HCT116 (cell line): ENCODE measurements at regions not wholly inside any gene's neighbourhood (a gene's known extent, or its start where the extent isn't known, plus 50 kb on each side); places are given as distances from the start of the nearest gene placed in this dataset.

Experiments used
- ATAC-seq: fragments of 200-7000 bp; cut with Tn5 transposase; 2 replicates; pipeline ENCODE4 v1.9.1; 2020; ENCODE audit warnings: mild to moderate bottlenecking, moderate library complexity
- BruUV-seq: library from RNA; stranded (reverse); fragments of 400-500 nt; replicated peaks from 2 replicates; lab custom pipeline; 2021; lab: Mats Ljungman, UMichigan
- CTCF ChIA-PET: fragments of 300-600 bp; sonication (Branson Sonifier 250); formaldehyde crosslinking; loops from one replicate; lab custom pipeline; 2021; ENCODE audit warnings: antibody characterized with exemption; lab: Charles Lee
- POLR2A ChIA-PET: fragments of 300-600, 350-600 bp; sonication (Branson Sonifier 250); formaldehyde crosslinking; loops from one replicate; lab custom pipeline; 2021; ENCODE audit warnings: antibody characterized with exemption; lab: Charles Lee
- RAD21 ChIA-PET, 2 experiments: fragments of 300-600 bp; sonication (Branson Sonifier 250); formaldehyde crosslinking; loops; one replicate each; lab custom pipeline; 2023; ENCODE audit warnings: low total read pairs in 2 of 2; ENCODE audit not compliant: uncharacterized antibody in 2 of 2, unreplicated experiment in 2 of 2, low non-redundant PET in 1 of 2; lab: Charles Lee
- DNase-seq: peaks from one replicate; pipeline ENCODE4 v3.0.0-alpha.2; 2010; ENCODE audit warnings: low read depth, low spot score
- H2AFZ ChIP-seq: fragments of 200-600 bp; shearing (Covaris generic), sonication (generic); 2 replicates; pipeline ENCODE4 v1.6.1; 2017; ENCODE audit warnings: low read depth, mixed run types, mixed read lengths, antibody characterized with exemption, low read length; ENCODE audit not compliant: poor library complexity, severe bottlenecking
- H3K27ac ChIP-seq: 2 replicates; pipeline ENCODE4 v1.5.1; 2012; ENCODE audit warnings: low read depth, low read length
- H3K27me3 ChIP-seq: fragments of 200-600 bp; sonication (generic); 2 replicates; pipeline ENCODE4 v1.6.1; 2016; ENCODE audit warnings: mixed run types, low read length, mixed read lengths; ENCODE audit not compliant: insufficient read depth
- H3K36me3 ChIP-seq, 2 experiments: fragments of 200-500 bp in 1 of 2; fragments of 200-600 bp in 1 of 2; sonication (Bioruptor generic) in 1 of 2; sonication (generic) in 1 of 2; 2 replicates each; pipeline versions ENCODE4 v1.5.1 to v1.6.1; 2014 to 2016; ENCODE audit warnings: low read length in 2 of 2, inconsistent platforms in 1 of 2, mixed read lengths in 1 of 2, mixed run types in 1 of 2; ENCODE audit not compliant: insufficient read depth in 2 of 2, control insufficient read depth in 1 of 2
- H3K4me1 ChIP-seq, 2 experiments: fragments of 200-600 bp in 1 of 2; sonication (generic) in 1 of 2; 2 replicates each; pipeline versions ENCODE4 v1.5.1 to v1.6.1; 2012 to 2017; ENCODE audit warnings: low read length in 2 of 2, inconsistent platforms in 1 of 2, mild to moderate bottlenecking in 1 of 2, mixed read lengths in 1 of 2, mixed run types in 1 of 2, moderate library complexity in 1 of 2; ENCODE audit not compliant: insufficient read depth in 2 of 2, control insufficient read depth in 1 of 2
- H3K4me2 ChIP-seq: fragments of 200-600 bp; sonication (generic); 2 replicates; pipeline ENCODE4 v1.6.1; 2017; ENCODE audit warnings: mixed run types, low read length, mixed read lengths
- H3K4me3 ChIP-seq, 2 experiments: fragments of 200-600 bp in 1 of 2; sonication (generic) in 1 of 2; replicated peaks in 1 of 2; 2 replicates each; pipeline ENCODE4 v1.5.1; 2011 to 2016; ENCODE audit warnings: low read length in 2 of 2, control low read depth in 1 of 2, low read depth in 1 of 2, mild to moderate bottlenecking in 1 of 2, mixed read lengths in 1 of 2, mixed run types in 1 of 2
- H3K79me2 ChIP-seq: fragments of 200-600 bp; sonication (generic); 2 replicates; pipeline ENCODE4 v1.6.1; 2017; ENCODE audit warnings: mild to moderate bottlenecking, mixed run types, low read length, moderate library complexity, mixed read lengths; ENCODE audit not compliant: insufficient read depth
- H3K9ac ChIP-seq: fragments of 200-600 bp; sonication (generic); 2 replicates; pipeline ENCODE4 v1.6.1; 2016; ENCODE audit warnings: low read length, mixed read lengths
- H3K9me2 ChIP-seq: fragments of 200-600 bp; sonication (generic), shearing (Covaris generic); 2 replicates; pipeline ENCODE4 v1.6.1; 2017; ENCODE audit warnings: mixed run types, mild to moderate bottlenecking, moderate library complexity; ENCODE audit not compliant: insufficient read depth
- H3K9me3 ChIP-seq, 2 experiments: fragments of 200-500 bp in 1 of 2; fragments of 200-600 bp in 1 of 2; sonication (Bioruptor generic) in 1 of 2; sonication (generic) in 1 of 2; 2 replicates each; pipeline ENCODE4 v1.6.1; 2014 to 2017; ENCODE audit warnings: low read length in 2 of 2, mixed read lengths in 2 of 2, inconsistent platforms in 1 of 2, low read depth in 1 of 2, mild to moderate bottlenecking in 1 of 2, mixed run types in 1 of 2, moderate library complexity in 1 of 2; ENCODE audit not compliant: control insufficient read depth in 1 of 2, insufficient read depth in 1 of 2
- H4K20me1 ChIP-seq: fragments of 200-600 bp; sonication (generic), shearing (Covaris generic); 2 replicates; pipeline ENCODE4 v1.6.1; 2017; ENCODE audit warnings: mixed run types, mild to moderate bottlenecking, moderate library complexity; ENCODE audit not compliant: insufficient read depth
- EGR1 ChIP-seq: IDR thresholded peaks from 2 replicates; pipeline ENCODE4 v1.6.1; 2012; ENCODE audit warnings: low read depth
- ELF1 ChIP-seq: IDR thresholded peaks from 2 replicates; pipeline ENCODE4 v1.6.1; 2012; ENCODE audit warnings: low read depth, borderline replicate concordance
- EZH2 ChIP-seq: fragments of 200-600 bp; sonication (generic); IDR thresholded peaks from 2 replicates; pipeline ENCODE4 v1.6.1; 2017; ENCODE audit warnings: antibody characterized with exemption, mixed run types
- FOSL1 ChIP-seq: IDR thresholded peaks from 2 replicates; pipeline ENCODE4 v1.6.1; 2012; ENCODE audit warnings: low read depth
- JUND ChIP-seq: IDR thresholded peaks from 2 replicates; pipeline ENCODE4 v1.6.1; 2012
- POLR2AphosphoS5 ChIP-seq: IDR thresholded peaks from 2 replicates; pipeline ENCODE4 v1.6.1; 2011; ENCODE audit warnings: mild to moderate bottlenecking, low read depth, low read length, moderate library complexity
- RAD21 ChIP-seq: IDR thresholded peaks from 2 replicates; pipeline ENCODE4 v1.6.1; 2012; ENCODE audit warnings: low read depth, mild to moderate bottlenecking
- ZFX ChIP-seq: fragments of 450-650 bp; IDR thresholded peaks from 2 replicates; pipeline ENCODE4 v1.6.1; 2017
- intact Hi-C: fragments of 100-400 bp; cut with micrococcal nuclease; formaldehyde crosslinking; loops from 2 replicates; pipeline ENCODE4 v1.10.0; 2022
- TF ChIP-seq, protein P1 (sequence below): IDR thresholded peaks from 2 replicates; pipeline ENCODE4 v1.6.1; 2012; ENCODE audit warnings: low read depth
- TF ChIP-seq, protein P2 (sequence below): IDR thresholded peaks from 2 replicates; pipeline ENCODE4 v1.6.1; 2012
- TF ChIP-seq, protein P3 (sequence below): IDR thresholded peaks from 2 replicates; pipeline ENCODE4 v1.6.1; 2011; ENCODE audit warnings: mild to moderate bottlenecking, low read length, moderate library complexity; ENCODE audit not compliant: insufficient replicate concordance; ENCODE audit errors: extremely low read depth
- TF ChIP-seq, protein P4 (sequence below), 3 experiments: fragments of 200-600 bp in 1 of 3; sonication (generic) in 1 of 3; IDR thresholded peaks in 2 of 3; conservative IDR thresholded peaks in 1 of 3; 2 replicates each; pipeline ENCODE4 v1.5.1; 2012 to 2017; ENCODE audit warnings: low read depth in 2 of 3, low read length in 2 of 3, antibody characterized with exemption in 1 of 3, borderline replicate concordance in 1 of 3, control low read depth in 1 of 3, mild to moderate bottlenecking in 1 of 3, mixed read lengths in 1 of 3, mixed run types in 1 of 3, moderate library complexity in 1 of 3; ENCODE audit not compliant: insufficient read depth in 1 of 3
- TF ChIP-seq, protein P5 (sequence below): IDR thresholded peaks from 2 replicates; pipeline ENCODE4 v1.6.1; 2012

DNA sequence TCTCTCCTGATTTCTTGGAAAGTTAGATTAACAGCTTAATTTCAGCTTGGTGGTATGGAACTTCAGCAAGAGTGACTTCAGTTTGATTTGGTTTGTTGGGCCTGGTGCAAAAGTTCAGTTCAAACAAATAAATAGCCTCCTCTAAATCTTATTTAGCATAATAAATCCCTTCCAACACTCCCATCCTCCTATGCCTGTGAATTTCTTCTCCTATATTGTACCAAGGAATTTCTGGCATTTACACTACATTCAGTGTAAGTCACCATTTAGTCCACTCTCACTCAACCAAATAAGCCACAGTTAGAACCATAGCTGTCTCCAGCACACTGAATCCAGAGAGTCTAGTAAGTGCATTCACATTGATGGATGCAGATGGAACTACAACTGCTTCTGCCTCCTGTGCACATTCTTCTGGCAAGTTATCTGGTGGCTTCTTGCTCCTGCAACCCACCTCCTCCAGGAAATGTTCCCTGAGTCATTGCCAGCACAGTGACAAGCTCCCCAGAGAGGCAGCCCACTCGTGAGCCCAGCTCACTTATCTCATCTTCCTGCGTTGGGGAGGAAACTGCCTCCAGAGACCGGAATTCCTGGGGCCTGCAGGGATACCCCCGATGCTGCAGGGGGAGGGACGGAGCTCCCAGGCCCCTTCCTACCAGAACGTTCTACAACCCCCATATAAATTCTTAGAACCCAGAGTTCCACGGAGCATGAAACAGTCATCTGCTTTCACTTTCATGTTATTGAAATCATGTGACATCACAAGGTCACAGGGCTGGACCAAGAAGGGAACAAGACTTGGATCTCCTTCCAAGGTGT, 318.3 kb downstream of the PHKB start:
- Histone ChIP-seq H3K27ac (no peak overlapping the region), H3K9ac (no peak overlapping the region), H3K79me2 (no peaks in the 10 kb centered on the region), H4K20me1 (no peaks in the 10 kb centered on the region), H3K27me3 (peaks cover 26% of the 10 kb centered on the region), H3K9me2 (no peaks in the 10 kb centered on the region), H2AFZ (no peak overlapping the region), H3K4me2 (no peak overlapping the region), H3K36me3 (no peaks in the 10 kb centered on the region), H3K4me3 (no peak overlapping the region), H3K9me3 (no peaks in the 10 kb centered on the region), H3K4me1 (no peaks in the 10 kb centered on the region)
- DNase-seq, result no peak
- BruUV-seq, result no TSS peak
- TF ChIP-seq ELF1 (no peak), RAD21 (no peak), FOSL1 (no peak), ZFX (no peak), EZH2 (no peak), EGR1 (no peak), POLR2AphosphoS5 (no peak), JUND (no peak)
- TF ChIP-seq, protein P1, sequence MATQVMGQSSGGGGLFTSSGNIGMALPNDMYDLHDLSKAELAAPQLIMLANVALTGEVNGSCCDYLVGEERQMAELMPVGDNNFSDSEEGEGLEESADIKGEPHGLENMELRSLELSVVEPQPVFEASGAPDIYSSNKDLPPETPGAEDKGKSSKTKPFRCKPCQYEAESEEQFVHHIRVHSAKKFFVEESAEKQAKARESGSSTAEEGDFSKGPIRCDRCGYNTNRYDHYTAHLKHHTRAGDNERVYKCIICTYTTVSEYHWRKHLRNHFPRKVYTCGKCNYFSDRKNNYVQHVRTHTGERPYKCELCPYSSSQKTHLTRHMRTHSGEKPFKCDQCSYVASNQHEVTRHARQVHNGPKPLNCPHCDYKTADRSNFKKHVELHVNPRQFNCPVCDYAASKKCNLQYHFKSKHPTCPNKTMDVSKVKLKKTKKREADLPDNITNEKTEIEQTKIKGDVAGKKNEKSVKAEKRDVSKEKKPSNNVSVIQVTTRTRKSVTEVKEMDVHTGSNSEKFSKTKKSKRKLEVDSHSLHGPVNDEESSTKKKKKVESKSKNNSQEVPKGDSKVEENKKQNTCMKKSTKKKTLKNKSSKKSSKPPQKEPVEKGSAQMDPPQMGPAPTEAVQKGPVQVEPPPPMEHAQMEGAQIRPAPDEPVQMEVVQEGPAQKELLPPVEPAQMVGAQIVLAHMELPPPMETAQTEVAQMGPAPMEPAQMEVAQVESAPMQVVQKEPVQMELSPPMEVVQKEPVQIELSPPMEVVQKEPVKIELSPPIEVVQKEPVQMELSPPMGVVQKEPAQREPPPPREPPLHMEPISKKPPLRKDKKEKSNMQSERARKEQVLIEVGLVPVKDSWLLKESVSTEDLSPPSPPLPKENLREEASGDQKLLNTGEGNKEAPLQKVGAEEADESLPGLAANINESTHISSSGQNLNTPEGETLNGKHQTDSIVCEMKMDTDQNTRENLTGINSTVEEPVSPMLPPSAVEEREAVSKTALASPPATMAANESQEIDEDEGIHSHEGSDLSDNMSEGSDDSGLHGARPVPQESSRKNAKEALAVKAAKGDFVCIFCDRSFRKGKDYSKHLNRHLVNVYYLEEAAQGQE, result no peak
- TF ChIP-seq, protein P2, sequence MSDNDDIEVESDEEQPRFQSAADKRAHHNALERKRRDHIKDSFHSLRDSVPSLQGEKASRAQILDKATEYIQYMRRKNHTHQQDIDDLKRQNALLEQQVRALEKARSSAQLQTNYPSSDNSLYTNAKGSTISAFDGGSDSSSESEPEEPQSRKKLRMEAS, result no peak
- TF ChIP-seq, protein P3, sequence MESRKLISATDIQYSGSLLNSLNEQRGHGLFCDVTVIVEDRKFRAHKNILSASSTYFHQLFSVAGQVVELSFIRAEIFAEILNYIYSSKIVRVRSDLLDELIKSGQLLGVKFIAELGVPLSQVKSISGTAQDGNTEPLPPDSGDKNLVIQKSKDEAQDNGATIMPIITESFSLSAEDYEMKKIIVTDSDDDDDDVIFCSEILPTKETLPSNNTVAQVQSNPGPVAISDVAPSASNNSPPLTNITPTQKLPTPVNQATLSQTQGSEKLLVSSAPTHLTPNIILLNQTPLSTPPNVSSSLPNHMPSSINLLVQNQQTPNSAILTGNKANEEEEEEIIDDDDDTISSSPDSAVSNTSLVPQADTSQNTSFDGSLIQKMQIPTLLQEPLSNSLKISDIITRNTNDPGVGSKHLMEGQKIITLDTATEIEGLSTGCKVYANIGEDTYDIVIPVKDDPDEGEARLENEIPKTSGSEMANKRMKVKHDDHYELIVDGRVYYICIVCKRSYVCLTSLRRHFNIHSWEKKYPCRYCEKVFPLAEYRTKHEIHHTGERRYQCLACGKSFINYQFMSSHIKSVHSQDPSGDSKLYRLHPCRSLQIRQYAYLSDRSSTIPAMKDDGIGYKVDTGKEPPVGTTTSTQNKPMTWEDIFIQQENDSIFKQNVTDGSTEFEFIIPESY, result no peak
- TF ChIP-seq, protein P4, sequence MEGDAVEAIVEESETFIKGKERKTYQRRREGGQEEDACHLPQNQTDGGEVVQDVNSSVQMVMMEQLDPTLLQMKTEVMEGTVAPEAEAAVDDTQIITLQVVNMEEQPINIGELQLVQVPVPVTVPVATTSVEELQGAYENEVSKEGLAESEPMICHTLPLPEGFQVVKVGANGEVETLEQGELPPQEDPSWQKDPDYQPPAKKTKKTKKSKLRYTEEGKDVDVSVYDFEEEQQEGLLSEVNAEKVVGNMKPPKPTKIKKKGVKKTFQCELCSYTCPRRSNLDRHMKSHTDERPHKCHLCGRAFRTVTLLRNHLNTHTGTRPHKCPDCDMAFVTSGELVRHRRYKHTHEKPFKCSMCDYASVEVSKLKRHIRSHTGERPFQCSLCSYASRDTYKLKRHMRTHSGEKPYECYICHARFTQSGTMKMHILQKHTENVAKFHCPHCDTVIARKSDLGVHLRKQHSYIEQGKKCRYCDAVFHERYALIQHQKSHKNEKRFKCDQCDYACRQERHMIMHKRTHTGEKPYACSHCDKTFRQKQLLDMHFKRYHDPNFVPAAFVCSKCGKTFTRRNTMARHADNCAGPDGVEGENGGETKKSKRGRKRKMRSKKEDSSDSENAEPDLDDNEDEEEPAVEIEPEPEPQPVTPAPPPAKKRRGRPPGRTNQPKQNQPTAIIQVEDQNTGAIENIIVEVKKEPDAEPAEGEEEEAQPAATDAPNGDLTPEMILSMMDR (IDR thresholded peaks at IDR 0.05 in 2 of 3, conservative IDR thresholded peaks at IDR 0.05 in 1 of 3; ENCODE audit: borderline replicate concordance in 1 of 3, insufficient read depth in 1 of 3, low read depth in 2 of 3, low read length in 2 of 3), result no peak
- TF ChIP-seq, protein P5, sequence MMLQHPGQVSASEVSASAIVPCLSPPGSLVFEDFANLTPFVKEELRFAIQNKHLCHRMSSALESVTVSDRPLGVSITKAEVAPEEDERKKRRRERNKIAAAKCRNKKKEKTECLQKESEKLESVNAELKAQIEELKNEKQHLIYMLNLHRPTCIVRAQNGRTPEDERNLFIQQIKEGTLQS, result no peak
- ATAC-seq, result no peak
- CTCF ChIA-PET, result no interaction called here
- POLR2A ChIA-PET, result no interaction called here
- intact Hi-C loops, result no loop called here
- RAD21 ChIA-PET, result no interaction called here
